Calu3 (cell line): ENCODE measurements at regions not wholly inside any gene's neighbourhood (a gene's known extent, or its start where the extent isn't known, plus 50 kb on each side); places are given as distances from the start of the nearest gene placed in this dataset.

Experiments
- BruUV-seq: library from RNA; stranded (reverse); fragments of 400-500 nt; replicated peaks from 2 replicates; lab custom pipeline; 2021; lab: Mats Ljungman, UMichigan
- CTCF ChIA-PET: fragments of 300-600 bp; sonication (Branson Sonifier 250); formaldehyde crosslinking; loops from one replicate; lab custom pipeline; 2022; ENCODE audit warnings: antibody characterized with exemption; lab: Charles Lee
- DNase-seq: peaks from one replicate; pipeline ENCODE4 v3.0.0; 2022
- H3K27ac Mint-ChIP-seq: one replicate; pipeline ENCODE4 v1.8.0; 2022; ENCODE audit warnings: mixed read lengths; ENCODE audit not compliant: unreplicated experiment
- H3K27me3 Mint-ChIP-seq: one replicate; pipeline ENCODE4 v1.8.0; 2022; ENCODE audit warnings: mixed read lengths; ENCODE audit not compliant: unreplicated experiment
- H3K36me3 Mint-ChIP-seq: one replicate; pipeline ENCODE4 v1.8.0; 2022; ENCODE audit warnings: mild to moderate bottlenecking, moderate library complexity, mixed read lengths; ENCODE audit not compliant: insufficient read depth, unreplicated experiment
- H3K4me1 Mint-ChIP-seq: one replicate; pipeline ENCODE4 v1.8.0; 2022; ENCODE audit warnings: mild to moderate bottlenecking, low read depth, mixed read lengths; ENCODE audit not compliant: unreplicated experiment
- H3K4me3 Mint-ChIP-seq: one replicate; pipeline ENCODE4 v1.8.0; 2022; ENCODE audit warnings: mild to moderate bottlenecking, low read depth, moderate library complexity, mixed read lengths; ENCODE audit not compliant: unreplicated experiment
- H3K9me3 Mint-ChIP-seq: one replicate; pipeline ENCODE4 v1.8.0; 2022; ENCODE audit warnings: low read depth, mixed read lengths; ENCODE audit not compliant: unreplicated experiment
- intact Hi-C: fragments of 100-400 bp; cut with micrococcal nuclease; formaldehyde crosslinking; loops from one replicate; pipeline ENCODE4 v1.10.0; 2022; ENCODE audit not compliant: unreplicated experiment
- TF ChIP-seq, protein P1 (sequence below): fragments of 200-600 bp; IDR thresholded peaks from one replicate; pipeline ENCODE4 v1.8.0; 2022; ENCODE audit warnings: antibody characterized with exemption; ENCODE audit not compliant: unreplicated experiment

DNA sequence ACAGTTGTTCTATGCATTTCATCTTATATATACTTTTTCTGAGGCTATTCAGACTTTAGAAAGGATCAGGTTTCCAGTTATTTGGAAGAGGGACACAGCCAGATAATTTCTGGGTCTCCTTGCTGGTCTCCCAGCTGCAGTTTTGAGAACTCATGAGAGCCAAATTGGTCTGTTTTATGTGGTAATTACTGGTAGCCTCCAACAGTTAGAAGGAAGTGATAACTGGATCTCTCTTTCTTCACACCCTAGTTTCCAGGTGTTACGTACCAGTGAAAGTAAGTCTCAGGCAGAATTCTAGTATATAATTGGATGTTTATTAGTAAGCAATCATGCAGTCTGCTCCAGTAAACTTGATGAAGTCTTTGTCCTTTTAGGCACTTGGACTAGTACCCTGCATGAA, 63.2 kb upstream of the RPS23 start:
- intact Hi-C loops, result no loop called here
- DNase-seq, result no peak
- Mint-ChIP-seq H3K4me1 (peaks cover 13% of the 10 kb centered on the region), H3K9me3 (no peaks in the 10 kb centered on the region), H3K36me3 (no peaks in the 10 kb centered on the region), H3K4me3 (no peak overlapping the region), H3K27me3 (no peaks in the 10 kb centered on the region), H3K27ac (no peak overlapping the region)
- CTCF ChIA-PET, result no interaction called here
- no TSS peak for BruUV-seq
- TF ChIP-seq, protein P1, sequence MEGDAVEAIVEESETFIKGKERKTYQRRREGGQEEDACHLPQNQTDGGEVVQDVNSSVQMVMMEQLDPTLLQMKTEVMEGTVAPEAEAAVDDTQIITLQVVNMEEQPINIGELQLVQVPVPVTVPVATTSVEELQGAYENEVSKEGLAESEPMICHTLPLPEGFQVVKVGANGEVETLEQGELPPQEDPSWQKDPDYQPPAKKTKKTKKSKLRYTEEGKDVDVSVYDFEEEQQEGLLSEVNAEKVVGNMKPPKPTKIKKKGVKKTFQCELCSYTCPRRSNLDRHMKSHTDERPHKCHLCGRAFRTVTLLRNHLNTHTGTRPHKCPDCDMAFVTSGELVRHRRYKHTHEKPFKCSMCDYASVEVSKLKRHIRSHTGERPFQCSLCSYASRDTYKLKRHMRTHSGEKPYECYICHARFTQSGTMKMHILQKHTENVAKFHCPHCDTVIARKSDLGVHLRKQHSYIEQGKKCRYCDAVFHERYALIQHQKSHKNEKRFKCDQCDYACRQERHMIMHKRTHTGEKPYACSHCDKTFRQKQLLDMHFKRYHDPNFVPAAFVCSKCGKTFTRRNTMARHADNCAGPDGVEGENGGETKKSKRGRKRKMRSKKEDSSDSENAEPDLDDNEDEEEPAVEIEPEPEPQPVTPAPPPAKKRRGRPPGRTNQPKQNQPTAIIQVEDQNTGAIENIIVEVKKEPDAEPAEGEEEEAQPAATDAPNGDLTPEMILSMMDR, result no peak

DNA sequence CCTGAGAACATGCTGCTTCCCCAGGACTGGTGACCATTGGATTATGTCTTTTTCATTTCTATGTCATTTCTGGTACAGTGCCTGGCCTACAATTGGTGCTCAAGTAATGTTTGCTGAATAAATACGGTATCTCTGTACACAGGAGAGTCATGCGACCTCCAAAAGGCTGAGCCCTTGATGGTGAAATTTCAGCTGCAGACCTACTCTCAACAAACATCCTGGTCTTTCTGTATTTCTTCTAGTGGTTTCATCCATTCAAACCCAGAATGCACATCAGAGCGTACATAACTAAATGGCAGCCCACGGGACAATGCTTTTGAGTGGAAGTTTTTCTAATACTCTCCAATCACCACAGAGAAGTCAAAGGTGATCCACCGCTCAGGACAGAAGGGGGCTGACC, 62.6 kb upstream of the RPS23 start:
- H3K27me3 Mint-ChIP-seq, result no peaks in the 10 kb centered on the region
- TF ChIP-seq, protein P1, result no peak
- intact Hi-C loops, result no loop called here
- peaks cover 13% of the 10 kb centered on the region for H3K4me1 Mint-ChIP-seq
- no TSS peak for BruUV-seq
- CTCF ChIA-PET, result no interaction called here
- no peak overlapping the region for H3K27ac Mint-ChIP-seq
- H3K4me3 Mint-ChIP-seq, result no peak overlapping the region
- DNase-seq, result no peak
- no peaks in the 10 kb centered on the region for H3K9me3 Mint-ChIP-seq
- H3K36me3 Mint-ChIP-seq, result no peaks in the 10 kb centered on the region

DNA sequence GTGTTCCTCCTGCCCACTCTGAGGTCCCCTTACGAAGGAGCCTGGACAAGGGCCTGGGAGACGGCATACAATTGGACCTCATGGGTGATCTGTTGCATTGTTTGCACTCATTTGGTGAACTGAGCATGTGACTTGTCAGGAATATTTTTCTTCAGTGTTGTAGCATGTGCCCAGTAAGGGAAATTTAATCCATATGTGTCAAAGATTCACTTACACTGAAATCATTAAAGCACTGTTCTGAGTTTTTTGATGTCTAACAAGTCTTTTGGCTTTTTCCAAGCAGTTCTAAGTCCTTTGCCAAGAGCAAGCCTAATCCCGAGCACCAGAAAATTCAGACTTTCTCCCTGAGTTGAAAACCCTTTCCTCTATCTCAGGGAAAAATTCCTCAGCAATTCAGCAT, 61.6 kb upstream of the RPS23 start:
- Mint-ChIP-seq H3K27me3 (no peaks in the 10 kb centered on the region), H3K36me3 (no peaks in the 10 kb centered on the region), H3K9me3 (no peaks in the 10 kb centered on the region), H3K27ac (no peak overlapping the region), H3K4me1 (peaks cover 3% of the 10 kb centered on the region), H3K4me3 (no peak overlapping the region)
- TF ChIP-seq, protein P1, result no peak
- BruUV-seq, result no TSS peak
- intact Hi-C loops, result no loop called here
- CTCF ChIA-PET, result no interaction called here
- no peak for DNase-seq

DNA sequence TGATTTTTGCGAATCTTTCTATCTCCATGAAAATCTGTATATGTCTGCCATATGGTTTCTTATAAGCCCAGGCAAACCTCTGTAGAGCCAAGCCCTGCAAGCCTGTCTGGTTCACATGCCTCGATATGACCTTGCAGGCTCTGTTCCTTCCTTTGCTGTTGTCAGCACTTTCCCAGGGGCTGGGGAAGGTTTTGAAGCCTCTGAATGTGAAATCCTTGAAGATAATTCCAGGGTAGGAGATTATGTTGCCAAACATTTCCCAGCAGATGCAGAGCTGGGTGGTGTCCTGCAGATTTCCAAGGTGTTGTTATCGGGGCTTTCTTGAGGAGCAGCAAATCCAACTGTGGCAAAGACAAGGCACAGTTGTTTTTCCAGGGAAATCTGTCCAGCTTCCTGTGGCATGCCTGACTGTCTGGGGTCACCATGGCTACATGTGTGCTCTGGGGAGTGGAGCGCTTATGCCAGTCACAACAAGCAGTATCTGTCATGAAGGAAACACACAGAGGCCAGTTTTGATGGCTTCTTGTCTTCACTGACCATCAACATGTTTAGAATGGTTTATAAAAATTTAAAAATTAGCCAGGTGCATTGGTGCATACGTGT, 60.7 kb upstream of the RPS23 start:
- DNase-seq, result no peak
- H3K27me3 Mint-ChIP-seq, result no peaks in the 10 kb centered on the region
- CTCF ChIA-PET, result no interaction called here
- BruUV-seq, result no TSS peak
- intact Hi-C loops, result no loop called here
- TF ChIP-seq, protein P1, result no peak
- no peak overlapping the region for H3K27ac Mint-ChIP-seq
- H3K9me3 Mint-ChIP-seq, result no peaks in the 10 kb centered on the region
- no peak overlapping the region for H3K4me3 Mint-ChIP-seq
- H3K36me3 Mint-ChIP-seq, result no peaks in the 10 kb centered on the region
- no peaks in the 10 kb centered on the region for H3K4me1 Mint-ChIP-seq
